ENCODE measurements at regions not wholly inside any gene's neighbourhood (a gene's known extent, or its start where the extent isn't known, plus 50 kb on each side); places are given as distances from the start of the nearest gene placed in this dataset.

- Histone ChIP-seq H3K27ac (no peak overlapping the region), H3K4me3 (no peak overlapping the region), H3K9me3 (no peaks in the 10 kb centered on the region), H3K4me1 (peaks cover 3% of the 10 kb centered on the region), H3K36me3 (ENCODE audit: low read depth, missing control alignments) (no peaks in the 10 kb centered on the region), H3K27me3 (no peaks in the 10 kb centered on the region)
- intact Hi-C loops (cut with DNase I; ENCODE audit: low total_unique reads), result no loop called here
- TF ChIP-seq POLR2A (IDR thresholded peaks at IDR 0.05) (no peak), CTCF (IDR thresholded peaks at IDR 0.05) (no peak)
- 53 to 57% methylated on average over 4 of the region's 4 CpGs for WGBS, 2 donors
- DNase-seq, result no peak
Measured at GRCh38 chr7:41825927-41826480, 123.1 kb upstream of the INHBA start.

- H3K27me3 ChIP-seq, result no peaks in the 10 kb centered on the region
- no peak overlapping the region for H3K27ac ChIP-seq
- intact Hi-C loops (cut with DNase I; ENCODE audit: low total_unique reads), result no loop called here
- no peaks in the 10 kb centered on the region for H3K9me3 ChIP-seq
- H3K4me1 ChIP-seq, result peaks cover 3% of the 10 kb centered on the region
- H3K4me3 ChIP-seq, result no peak overlapping the region
- no peaks in the 10 kb centered on the region for H3K36me3 ChIP-seq (ENCODE audit: low read depth, missing control alignments)
- DNase-seq, result no peak
- 61 to 79% methylated on average over 2 of the region's 2 CpGs for WGBS, 2 donors
- no peak for TF ChIP-seq POLR2A (IDR thresholded peaks at IDR 0.05)
- TF ChIP-seq CTCF (IDR thresholded peaks at IDR 0.05), result no peak
Measured at GRCh38 chr7:41824284-41824683, 121.4 kb upstream of the INHBA start.

GRCh38 chr7:41822259-41822817 is 119.4 kb upstream of the INHBA start:
- no peaks in the 10 kb centered on the region for H3K36me3 ChIP-seq (ENCODE audit: low read depth, missing control alignments)
- H3K4me3 ChIP-seq, result no peak overlapping the region
- no peaks in the 10 kb centered on the region for H3K9me3 ChIP-seq
- WGBS, 2 donors, result 18 to 39% methylated on average over 1 of the region's 1 CpG
- peak overlapping the region in 1 of 2 donors; percentile 42 for H3K27ac ChIP-seq
- no peak for DNase-seq
- peaks cover 3% of the 10 kb centered on the region for H3K4me1 ChIP-seq
- no peaks in the 10 kb centered on the region for H3K27me3 ChIP-seq
- intact Hi-C loops (cut with DNase I; ENCODE audit: low total_unique reads), result no loop called here
- TF ChIP-seq POLR2A (IDR thresholded peaks at IDR 0.05) (no peak), CTCF (IDR thresholded peaks at IDR 0.05) (no peak)

DNA sequence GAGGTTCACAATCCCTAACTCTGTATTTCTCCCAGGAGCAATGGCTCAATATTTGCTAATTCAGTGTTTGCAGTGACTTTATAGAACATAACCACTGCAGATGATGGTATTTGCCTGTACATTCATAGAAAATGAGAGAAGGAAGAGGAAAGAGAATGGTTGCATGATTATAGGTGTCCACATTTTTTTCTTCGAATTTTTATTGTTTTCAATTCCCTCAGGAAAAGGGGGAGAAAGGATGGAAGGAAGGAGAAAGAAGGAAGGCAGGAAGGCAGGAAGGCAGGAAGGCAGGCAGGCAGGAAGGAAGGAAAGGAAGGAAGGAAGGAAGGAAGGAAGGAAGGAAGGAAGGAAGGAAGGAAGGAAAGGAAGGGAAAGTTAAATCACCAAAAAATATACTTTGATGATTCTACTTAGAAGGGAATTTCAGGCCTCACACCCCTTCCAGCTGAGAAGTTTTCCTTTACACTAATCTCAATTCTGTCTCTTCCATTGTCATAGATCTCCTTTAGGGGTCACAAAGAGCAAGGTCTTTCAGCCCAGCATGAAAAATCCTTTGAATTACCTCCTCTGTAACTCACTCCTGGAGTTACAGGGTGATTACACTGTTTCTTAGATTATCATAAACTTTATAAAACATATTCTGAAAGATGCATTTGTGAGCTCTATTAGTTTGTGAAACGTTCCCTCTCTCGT is 118.8 kb upstream of the INHBA start:
- TF ChIP-seq CTCF (IDR thresholded peaks at IDR 0.05), result no peak
- no peak for TF ChIP-seq POLR2A (IDR thresholded peaks at IDR 0.05)
- H3K27ac ChIP-seq, result peak overlapping the region in 1 of 2 donors; percentile 42
- no peaks in the 10 kb centered on the region for H3K36me3 ChIP-seq (ENCODE audit: low read depth, missing control alignments)
- no peak overlapping the region for H3K4me3 ChIP-seq
- no peak for DNase-seq
- intact Hi-C loops (cut with DNase I; ENCODE audit: low total_unique reads), result no loop called here
- WGBS, 2 donors, result 45 to 57% methylated on average over 3 of the region's 3 CpGs
- peaks cover 3% of the 10 kb centered on the region for H3K4me1 ChIP-seq
- no peaks in the 10 kb centered on the region for H3K9me3 ChIP-seq
- H3K27me3 ChIP-seq, result no peaks in the 10 kb centered on the region
